GM12878 (cell line): ENCODE measurements at regions not wholly inside any gene's neighbourhood (a gene's known extent, or its start where the extent isn't known, plus 50 kb on each side); places are given as distances from the start of the nearest gene placed in this dataset.

Source experiments
- ATAC-seq: fragments of 200-7000 bp; cut with Tn5 transposase; 3 replicates; pipeline ENCODE4 v1.9.1; 2020; ENCODE audit warnings: mild to moderate bottlenecking, moderate library complexity
- BruUV-seq: library from RNA; stranded (reverse); fragments of 400-500 nt; replicated peaks from 2 replicates; lab custom pipeline; 2021; lab: Mats Ljungman, UMichigan
- CTCF ChIA-PET: fragments of 300-600 bp; sonication (Branson Sonifier 250); formaldehyde crosslinking; extraction: SDS; loops from one replicate; lab custom pipeline; 2021; ENCODE audit warnings: inconsistent platforms; lab: Yijun Ruan, JAX
- POLR2A ChIA-PET: fragments of 350-600 bp; formaldehyde crosslinking; extraction: SDS; loops from one replicate; lab custom pipeline; 2021; ENCODE audit warnings: inconsistent platforms; lab: Charles Lee
- RAD21 ChIA-PET: fragments of 300-600 bp; sonication (Branson Sonifier 250); formaldehyde crosslinking; loops from one replicate; lab custom pipeline; 2023; ENCODE audit warnings: antibody characterized with exemption; ENCODE audit not compliant: unreplicated experiment; lab: Charles Lee
- SMC1A ChIA-PET: fragments of 300-600 bp; sonication (Branson Sonifier 250); formaldehyde crosslinking; loops from one replicate; lab custom pipeline; 2023; ENCODE audit not compliant: unreplicated experiment, uncharacterized antibody; lab: Charles Lee
- DNase-seq: peaks from one replicate; pipeline ENCODE4 v3.0.0-alpha.2; 2011; ENCODE audit warnings: low read depth, low spot score
- FAIRE-seq: peaks from 3 replicates; lab custom pipeline; 2011; peaks lifted over from hg19 to GRCh38; lab: Jason Lieb, UNC
- H2AFZ ChIP-seq: 2 replicates; pipeline ENCODE4 v1.6.0; 2011; ENCODE audit warnings: low read depth, low read length, control low read depth; ENCODE audit not compliant: control insufficient read depth
- H3K27ac ChIP-seq: 2 replicates; pipeline ENCODE4 v1.5.1; 2011; ENCODE audit warnings: control low read depth; ENCODE audit not compliant: control insufficient read depth, insufficient read depth
- H3K27me3 ChIP-seq, 2 experiments: replicated peaks in 1 of 2; 2 replicates each; pipeline versions ENCODE4 v1.6.0 to v1.6.1; 2011; ENCODE audit warnings: low read length in 1 of 2; ENCODE audit not compliant: control insufficient read depth in 2 of 2, insufficient read depth in 2 of 2
- H3K36me3 ChIP-seq, 2 experiments: 2 replicates each; pipeline ENCODE4 v1.5.1; 2011; ENCODE audit warnings: low read length in 1 of 2; ENCODE audit not compliant: control insufficient read depth in 2 of 2, insufficient read depth in 2 of 2
- H3K4me1 ChIP-seq: 2 replicates; pipeline ENCODE4 v1.6.1; 2011; ENCODE audit warnings: mild to moderate bottlenecking, low read length, moderate library complexity, mixed read lengths; ENCODE audit not compliant: control insufficient read depth, insufficient read depth
- H3K4me2 ChIP-seq: 2 replicates; pipeline ENCODE4 v1.6.0; 2011; ENCODE audit warnings: control low read depth; ENCODE audit not compliant: control insufficient read depth, insufficient read depth
- H3K4me3 ChIP-seq: fragments of 200-600 bp; sonication (generic); 2 replicates; pipeline ENCODE4 v1.5.1; 2016
- H3K79me2 ChIP-seq: 2 replicates; pipeline ENCODE4 v1.6.0; 2011; ENCODE audit warnings: low read length; ENCODE audit not compliant: control insufficient read depth, insufficient read depth
- H3K9ac ChIP-seq: 2 replicates; pipeline ENCODE4 v1.8.0; 2011; ENCODE audit warnings: low read length, control low read depth, mixed read lengths; ENCODE audit not compliant: control insufficient read depth, insufficient read depth
- H3K9me3 ChIP-seq: replicated peaks from 3 replicates; pipeline ENCODE4 v1.5.1; 2011; ENCODE audit warnings: mild to moderate bottlenecking, low read length; ENCODE audit not compliant: control insufficient read depth, insufficient read depth
- H4K20me1 ChIP-seq: 2 replicates; pipeline ENCODE4 v1.6.0; 2011; ENCODE audit not compliant: control insufficient read depth, insufficient read depth
- GABPA ChIP-seq: IDR thresholded peaks from 2 replicates; pipeline ENCODE4 v1.6.1; 2014; ENCODE audit warnings: antibody characterized with exemption, low read depth, mild to moderate bottlenecking, inconsistent platforms
- HCFC1 ChIP-seq: fragments of 150-350 bp; IDR thresholded peaks from 2 replicates; pipeline ENCODE4 v1.6.1; 2014; ENCODE audit warnings: low read length
- PML ChIP-seq: IDR thresholded peaks from 2 replicates; pipeline ENCODE4 v1.6.1; 2012; ENCODE audit warnings: low read length, inconsistent platforms
- POLR2A ChIP-seq: IDR thresholded peaks from 2 replicates; pipeline ENCODE4 v1.6.1; 2011; ENCODE audit warnings: low read depth, mild to moderate bottlenecking, low read length
- RAD21 ChIP-seq: IDR thresholded peaks from 2 replicates; pipeline ENCODE4 v1.6.1; 2011; ENCODE audit warnings: mild to moderate bottlenecking, low read depth, low read length, moderate library complexity; ENCODE audit not compliant: insufficient read depth
- SIX5 ChIP-seq: IDR thresholded peaks from 2 replicates; pipeline ENCODE4 v1.6.1; 2011; ENCODE audit warnings: mild to moderate bottlenecking, low read depth, low read length, moderate library complexity; ENCODE audit not compliant: severe bottlenecking
- SMC3 ChIP-seq: IDR thresholded peaks from 2 replicates; pipeline ENCODE4 v1.6.1; 2011; ENCODE audit warnings: low read length, improper control_type of control experiment, borderline replicate concordance
- TBL1XR1 ChIP-seq: IDR thresholded peaks from 2 replicates; pipeline ENCODE4 v1.6.1; 2012; ENCODE audit warnings: low read depth, low read length, improper control_type of control experiment
- YY1 ChIP-seq: IDR thresholded peaks from 2 replicates; pipeline ENCODE4 v1.6.1; 2011; ENCODE audit warnings: low read depth, mild to moderate bottlenecking, low read length
- ZNF24 ChIP-seq: fragments of 450-650 bp; IDR thresholded peaks from 2 replicates; pipeline ENCODE4 v1.6.1; 2017; ENCODE audit warnings: antibody characterized with exemption, mild to moderate bottlenecking
- WGBS: methylation state at CpG from one replicate; pipeline ENCODE4 v1.1.6; 2016; ENCODE audit warnings: low lambda C conversion rate; ENCODE audit not compliant: insufficient replicate concordance, insufficient coverage; ENCODE audit errors: missing lambda C conversion rate; 5-methylcytosine and 5-hydroxymethylcytosine counted together
- in situ Hi-C: fragments of 300-500 bp; cut with MboI; formaldehyde crosslinking; loops from 9 replicates; pipeline ENCODE4 v1.14.3; 2018; ENCODE audit warnings: mixed read lengths
- intact Hi-C: fragments of 100-400 bp; cut with micrococcal nuclease; formaldehyde crosslinking; loops from one replicate; pipeline ENCODE4 v1.14.2; 2022; ENCODE audit not compliant: unreplicated experiment
- TF ChIP-seq, protein P1 (sequence below): fragments of 450-650 bp; conservative IDR thresholded peaks from 2 replicates; pipeline ENCODE4 v1.6.1; 2017; ENCODE audit warnings: mild to moderate bottlenecking, moderate library complexity
- TF ChIP-seq, protein P2 (sequence below): fragments of 450-650 bp; IDR thresholded peaks from 2 replicates; pipeline ENCODE4 v1.6.1; 2018; ENCODE audit warnings: mild to moderate bottlenecking, low read depth, moderate library complexity; ENCODE audit not compliant: partially characterized antibody
- TF ChIP-seq, protein P3 (sequence below): fragments of 450-650 bp; IDR thresholded peaks from 2 replicates; pipeline ENCODE4 v1.6.1; 2017; ENCODE audit warnings: borderline replicate concordance
- TF ChIP-seq, protein P4 (sequence below): IDR thresholded peaks from 2 replicates; pipeline ENCODE4 v1.6.1; 2011; ENCODE audit warnings: borderline replicate concordance, low read depth, mild to moderate bottlenecking, moderate library complexity, mixed read lengths, low read length; ENCODE audit not compliant: insufficient read depth; ENCODE audit errors: extremely low read length
- TF ChIP-seq, protein P5 (sequence below): fragments of 450-650 bp; IDR thresholded peaks from 2 replicates; pipeline ENCODE4 v1.6.1; 2017; ENCODE audit warnings: antibody characterized with exemption, mild to moderate bottlenecking, moderate library complexity

DNA sequence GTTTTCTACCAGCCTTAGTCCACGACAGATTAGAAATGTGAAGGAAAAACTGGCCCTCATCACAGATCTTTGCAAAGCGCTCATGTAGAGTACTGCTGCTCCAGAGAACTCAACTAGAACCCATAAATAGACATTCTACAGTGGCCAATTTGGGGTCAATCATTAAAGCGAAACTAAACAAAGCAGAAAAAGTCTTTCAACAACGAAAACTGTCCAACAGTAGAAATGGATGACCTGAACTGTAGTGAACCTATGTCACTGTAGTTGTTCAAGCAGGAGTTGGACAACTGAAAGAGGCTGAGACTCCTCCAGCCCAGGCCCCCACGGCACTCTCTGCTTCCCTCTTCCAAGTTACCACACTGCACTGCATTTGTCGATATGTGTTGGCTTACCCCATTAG is 472.6 kb downstream of the BCAT1 start (continued):
- TF ChIP-seq, protein P1, sequence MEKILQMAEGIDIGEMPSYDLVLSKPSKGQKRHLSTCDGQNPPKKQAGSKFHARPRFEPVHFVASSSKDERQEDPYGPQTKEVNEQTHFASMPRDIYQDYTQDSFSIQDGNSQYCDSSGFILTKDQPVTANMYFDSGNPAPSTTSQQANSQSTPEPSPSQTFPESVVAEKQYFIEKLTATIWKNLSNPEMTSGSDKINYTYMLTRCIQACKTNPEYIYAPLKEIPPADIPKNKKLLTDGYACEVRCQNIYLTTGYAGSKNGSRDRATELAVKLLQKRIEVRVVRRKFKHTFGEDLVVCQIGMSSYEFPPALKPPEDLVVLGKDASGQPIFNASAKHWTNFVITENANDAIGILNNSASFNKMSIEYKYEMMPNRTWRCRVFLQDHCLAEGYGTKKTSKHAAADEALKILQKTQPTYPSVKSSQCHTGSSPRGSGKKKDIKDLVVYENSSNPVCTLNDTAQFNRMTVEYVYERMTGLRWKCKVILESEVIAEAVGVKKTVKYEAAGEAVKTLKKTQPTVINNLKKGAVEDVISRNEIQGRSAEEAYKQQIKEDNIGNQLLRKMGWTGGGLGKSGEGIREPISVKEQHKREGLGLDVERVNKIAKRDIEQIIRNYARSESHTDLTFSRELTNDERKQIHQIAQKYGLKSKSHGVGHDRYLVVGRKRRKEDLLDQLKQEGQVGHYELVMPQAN: no peak
- TF ChIP-seq HCFC1 (no peak), YY1 (no peak), ZNF24 (no peak), RAD21 (no peak), PML (no peak), SIX5 (no peak)
- TF ChIP-seq, protein P2, sequence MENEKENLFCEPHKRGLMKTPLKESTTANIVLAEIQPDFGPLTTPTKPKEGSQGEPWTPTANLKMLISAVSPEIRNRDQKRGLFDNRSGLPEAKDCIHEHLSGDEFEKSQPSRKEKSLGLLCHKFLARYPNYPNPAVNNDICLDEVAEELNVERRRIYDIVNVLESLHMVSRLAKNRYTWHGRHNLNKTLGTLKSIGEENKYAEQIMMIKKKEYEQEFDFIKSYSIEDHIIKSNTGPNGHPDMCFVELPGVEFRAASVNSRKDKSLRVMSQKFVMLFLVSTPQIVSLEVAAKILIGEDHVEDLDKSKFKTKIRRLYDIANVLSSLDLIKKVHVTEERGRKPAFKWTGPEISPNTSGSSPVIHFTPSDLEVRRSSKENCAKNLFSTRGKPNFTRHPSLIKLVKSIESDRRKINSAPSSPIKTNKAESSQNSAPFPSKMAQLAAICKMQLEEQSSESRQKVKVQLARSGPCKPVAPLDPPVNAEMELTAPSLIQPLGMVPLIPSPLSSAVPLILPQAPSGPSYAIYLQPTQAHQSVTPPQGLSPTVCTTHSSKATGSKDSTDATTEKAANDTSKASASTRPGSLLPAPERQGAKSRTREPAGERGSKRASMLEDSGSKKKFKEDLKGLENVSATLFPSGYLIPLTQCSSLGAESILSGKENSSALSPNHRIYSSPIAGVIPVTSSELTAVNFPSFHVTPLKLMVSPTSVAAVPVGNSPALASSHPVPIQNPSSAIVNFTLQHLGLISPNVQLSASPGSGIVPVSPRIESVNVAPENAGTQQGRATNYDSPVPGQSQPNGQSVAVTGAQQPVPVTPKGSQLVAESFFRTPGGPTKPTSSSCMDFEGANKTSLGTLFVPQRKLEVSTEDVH: no peak

DNA sequence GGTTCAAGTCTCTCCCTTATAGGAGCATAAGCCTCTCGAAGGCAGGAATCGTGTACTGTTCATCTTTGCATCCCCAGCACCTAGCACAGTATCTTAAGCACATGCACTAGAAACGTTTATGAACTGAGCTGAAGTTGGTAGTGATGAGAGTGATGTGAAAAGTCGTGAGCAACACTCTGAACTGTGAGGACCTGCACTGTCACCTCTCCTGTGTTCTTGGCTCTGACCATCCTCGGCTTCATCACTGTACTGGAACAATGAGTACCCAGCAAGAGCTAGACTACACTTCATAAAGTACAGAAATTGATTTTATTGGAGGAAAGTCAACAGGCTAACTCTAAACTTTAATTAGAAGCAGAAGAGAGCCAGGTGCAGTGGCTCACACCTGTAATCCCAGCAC is 473.6 kb downstream of the BCAT1 start:
- Histone ChIP-seq H2AFZ (no peak overlapping the region), H3K4me3 (no peak overlapping the region), H3K9me3 (no peaks in the 10 kb centered on the region), H3K36me3 (no peaks in the 10 kb centered on the region), H3K4me1 (no peaks in the 10 kb centered on the region), H3K4me2 (no peak overlapping the region), H4K20me1 (no peaks in the 10 kb centered on the region), H3K27ac (no peak overlapping the region), H3K79me2 (no peaks in the 10 kb centered on the region), H3K27me3 (no peaks in the 10 kb centered on the region), H3K9ac (no peak overlapping the region)
- intact Hi-C loops: no loop called here
- DNase-seq: no peak
- ChIA-PET RAD21 (no interaction called here), CTCF (no interaction called here), POLR2A (no interaction called here), SMC1A (no interaction called here)
- in situ Hi-C loops: no loop called here
- WGBS: 21% methylated on average over 5 of the region's 5 CpGs
- no TSS peak for BruUV-seq
- no peak for FAIRE-seq
- no peak for ATAC-seq
- no peak for TF ChIP-seq TBL1XR1
- TF ChIP-seq, protein P3, sequence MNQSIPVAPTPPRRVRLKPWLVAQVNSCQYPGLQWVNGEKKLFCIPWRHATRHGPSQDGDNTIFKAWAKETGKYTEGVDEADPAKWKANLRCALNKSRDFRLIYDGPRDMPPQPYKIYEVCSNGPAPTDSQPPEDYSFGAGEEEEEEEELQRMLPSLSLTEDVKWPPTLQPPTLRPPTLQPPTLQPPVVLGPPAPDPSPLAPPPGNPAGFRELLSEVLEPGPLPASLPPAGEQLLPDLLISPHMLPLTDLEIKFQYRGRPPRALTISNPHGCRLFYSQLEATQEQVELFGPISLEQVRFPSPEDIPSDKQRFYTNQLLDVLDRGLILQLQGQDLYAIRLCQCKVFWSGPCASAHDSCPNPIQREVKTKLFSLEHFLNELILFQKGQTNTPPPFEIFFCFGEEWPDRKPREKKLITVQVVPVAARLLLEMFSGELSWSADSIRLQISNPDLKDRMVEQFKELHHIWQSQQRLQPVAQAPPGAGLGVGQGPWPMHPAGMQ: no peak
- TF ChIP-seq, protein P4, sequence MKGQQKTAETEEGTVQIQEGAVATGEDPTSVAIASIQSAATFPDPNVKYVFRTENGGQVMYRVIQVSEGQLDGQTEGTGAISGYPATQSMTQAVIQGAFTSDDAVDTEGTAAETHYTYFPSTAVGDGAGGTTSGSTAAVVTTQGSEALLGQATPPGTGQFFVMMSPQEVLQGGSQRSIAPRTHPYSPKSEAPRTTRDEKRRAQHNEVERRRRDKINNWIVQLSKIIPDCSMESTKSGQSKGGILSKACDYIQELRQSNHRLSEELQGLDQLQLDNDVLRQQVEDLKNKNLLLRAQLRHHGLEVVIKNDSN: no peak
- TF ChIP-seq SMC3: no peak
- no peak for TF ChIP-seq POLR2A
- TF ChIP-seq GABPA: no peak
- TF ChIP-seq, protein P5, sequence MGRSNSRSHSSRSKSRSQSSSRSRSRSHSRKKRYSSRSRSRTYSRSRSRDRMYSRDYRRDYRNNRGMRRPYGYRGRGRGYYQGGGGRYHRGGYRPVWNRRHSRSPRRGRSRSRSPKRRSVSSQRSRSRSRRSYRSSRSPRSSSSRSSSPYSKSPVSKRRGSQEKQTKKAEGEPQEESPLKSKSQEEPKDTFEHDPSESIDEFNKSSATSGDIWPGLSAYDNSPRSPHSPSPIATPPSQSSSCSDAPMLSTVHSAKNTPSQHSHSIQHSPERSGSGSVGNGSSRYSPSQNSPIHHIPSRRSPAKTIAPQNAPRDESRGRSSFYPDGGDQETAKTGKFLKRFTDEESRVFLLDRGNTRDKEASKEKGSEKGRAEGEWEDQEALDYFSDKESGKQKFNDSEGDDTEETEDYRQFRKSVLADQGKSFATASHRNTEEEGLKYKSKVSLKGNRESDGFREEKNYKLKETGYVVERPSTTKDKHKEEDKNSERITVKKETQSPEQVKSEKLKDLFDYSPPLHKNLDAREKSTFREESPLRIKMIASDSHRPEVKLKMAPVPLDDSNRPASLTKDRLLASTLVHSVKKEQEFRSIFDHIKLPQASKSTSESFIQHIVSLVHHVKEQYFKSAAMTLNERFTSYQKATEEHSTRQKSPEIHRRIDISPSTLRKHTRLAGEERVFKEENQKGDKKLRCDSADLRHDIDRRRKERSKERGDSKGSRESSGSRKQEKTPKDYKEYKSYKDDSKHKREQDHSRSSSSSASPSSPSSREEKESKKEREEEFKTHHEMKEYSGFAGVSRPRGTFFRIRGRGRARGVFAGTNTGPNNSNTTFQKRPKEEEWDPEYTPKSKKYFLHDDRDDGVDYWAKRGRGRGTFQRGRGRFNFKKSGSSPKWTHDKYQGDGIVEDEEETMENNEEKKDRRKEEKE: no peak
